H1 (cell line): ENCODE measurements at regions not wholly inside any gene's neighbourhood (a gene's known extent, or its start where the extent isn't known, plus 50 kb on each side); places are given as distances from the start of the nearest gene placed in this dataset.

Source experiments
- CTCF ChIA-PET: fragments of 300-600 bp; sonication (Branson Sonifier 250); formaldehyde crosslinking; loops from one replicate; lab custom pipeline; 2021; ENCODE audit not compliant: partially characterized antibody; lab: Charles Lee
- POLR2A ChIA-PET: fragments of 300-600 bp; sonication (Branson Sonifier 250); formaldehyde crosslinking; loops from one replicate; lab custom pipeline; 2021; ENCODE audit warnings: inconsistent platforms; ENCODE audit not compliant: partially characterized antibody; lab: Charles Lee
- DNase-seq, 2 experiments: peaks; one replicate each; pipeline versions ENCODE4 v3.0.0 to v3.0.0-alpha.2; 2010 to 2022; ENCODE audit warnings: low spot score in 2 of 2, low read depth in 1 of 2, mixed read lengths in 1 of 2
- FAIRE-seq: peaks from 2 replicates; lab custom pipeline; 2011; peaks lifted over from hg19 to GRCh38; lab: Jason Lieb, UNC
- H2AFZ ChIP-seq: 2 replicates; pipeline ENCODE4 v1.8.1; 2012; ENCODE audit warnings: low read length, inconsistent platforms
- H2AK5ac ChIP-seq: 2 replicates; pipeline ENCODE4 v1.6.1; 2013; ENCODE audit warnings: low read depth, low read length
- H2BK120ac ChIP-seq: replicated peaks from 2 replicates; pipeline ENCODE3; 2013; ENCODE audit warnings: low read depth, low read length, inconsistent platforms
- H2BK12ac ChIP-seq: 2 replicates; pipeline ENCODE4 v1.6.1; 2013; ENCODE audit warnings: low read depth, low read length
- H2BK15ac ChIP-seq: 2 replicates; pipeline ENCODE4 v1.6.1; 2013; ENCODE audit warnings: low read length
- H2BK20ac ChIP-seq: 2 replicates; pipeline ENCODE4 v1.6.1; 2013; ENCODE audit warnings: low read length
- H2BK5ac ChIP-seq: 2 replicates; pipeline ENCODE4 v1.6.1; 2013; ENCODE audit warnings: low read depth, low read length
- H3K14ac ChIP-seq: 2 replicates; pipeline ENCODE4 v1.6.1; 2013; ENCODE audit warnings: inconsistent platforms; ENCODE audit not compliant: insufficient read length
- H3K18ac ChIP-seq: 2 replicates; pipeline ENCODE4 v1.6.1; 2013; ENCODE audit warnings: low read length; ENCODE audit errors: extremely low read depth
- H3K23ac ChIP-seq: 2 replicates; pipeline ENCODE4 v1.6.1; 2013; ENCODE audit warnings: inconsistent platforms; ENCODE audit not compliant: insufficient read length
- H3K23me2 ChIP-seq: 2 replicates; pipeline ENCODE4 v1.6.1; 2013; ENCODE audit warnings: low read depth, low read length
- H3K27ac ChIP-seq: 2 replicates; pipeline ENCODE4 v1.6.1; 2011; ENCODE audit warnings: low read depth, low read length, inconsistent platforms
- H3K27me3 ChIP-seq, 4 experiments: replicated peaks in 1 of 4; 1 replicate in 1 of 4; 2 replicates in 3 of 4; pipeline versions ENCODE4 v1.6.1 to v1.8.1; 2011 to 2013; ENCODE audit warnings: low read length in 3 of 4, mild to moderate bottlenecking in 3 of 4, inconsistent platforms in 2 of 4, mixed read lengths in 2 of 4, moderate library complexity in 1 of 4; ENCODE audit not compliant: control insufficient read depth in 3 of 4, insufficient read depth in 3 of 4; ENCODE audit errors: extremely low read depth in 1 of 4
- H3K36me3 ChIP-seq, 4 experiments: 2 replicates each; pipeline versions ENCODE4 v1.6.1 to v1.8.1; 2011 to 2013; ENCODE audit warnings: mild to moderate bottlenecking in 4 of 4, low read length in 3 of 4, moderate library complexity in 2 of 4, control low read depth in 1 of 4, inconsistent platforms in 1 of 4; ENCODE audit not compliant: insufficient read depth in 4 of 4, control insufficient read depth in 2 of 4
- H3K4ac ChIP-seq: replicated peaks from 2 replicates; pipeline ENCODE3; 2013; ENCODE audit warnings: low read length, low read depth, mixed read lengths, inconsistent platforms; ENCODE audit not compliant: insufficient read length
- H3K4me1 ChIP-seq, 4 experiments: replicated peaks in 1 of 4; 1 replicate in 1 of 4; 2 replicates in 3 of 4; pipeline versions ENCODE4 v1.6.1 to v1.8.1; 2011 to 2013; ENCODE audit warnings: low read length in 3 of 4, inconsistent platforms in 2 of 4, mixed read lengths in 1 of 4; ENCODE audit not compliant: insufficient read depth in 4 of 4, control insufficient read depth in 3 of 4
- H3K4me2 ChIP-seq, 2 experiments: 2 replicates each; pipeline versions ENCODE4 v1.6.1 to v1.8.1; 2011 to 2013; ENCODE audit warnings: low read depth in 2 of 2, low read length in 2 of 2, control low read depth in 1 of 2, inconsistent platforms in 1 of 2, mild to moderate bottlenecking in 1 of 2; ENCODE audit not compliant: insufficient read depth in 1 of 2
- H3K4me3 ChIP-seq, 4 experiments: fragments of 200-600, 300-600 bp in 1 of 4; sonication (generic), shearing (Covaris generic), sonication (Bioruptor Twin) in 1 of 4; 2 replicates each; pipeline versions ENCODE4 v1.5.1 to v1.8.1; 2011 to 2016; ENCODE audit warnings: low read length in 4 of 4, low read depth in 3 of 4, control low read depth in 2 of 4, inconsistent platforms in 2 of 4, mild to moderate bottlenecking in 2 of 4, mixed read lengths in 1 of 4, moderate library complexity in 1 of 4; ENCODE audit not compliant: insufficient read depth in 2 of 4; ENCODE audit errors: extremely low read depth in 1 of 4
- H3K56ac ChIP-seq: replicated peaks from 2 replicates; pipeline ENCODE3; 2013; ENCODE audit warnings: low read depth, mild to moderate bottlenecking, mixed read lengths, low read length, inconsistent platforms; ENCODE audit not compliant: insufficient read length
- H3K79me1 ChIP-seq: 2 replicates; pipeline ENCODE4 v1.6.1; 2013; ENCODE audit warnings: low read depth, low read length, control low read depth
- H3K79me2 ChIP-seq, 2 experiments: 2 replicates each; pipeline versions ENCODE4 v1.6.1 to v1.8.1; 2012 to 2013; ENCODE audit warnings: low read length in 2 of 2, mild to moderate bottlenecking in 2 of 2, inconsistent platforms in 1 of 2; ENCODE audit not compliant: insufficient read depth in 2 of 2, control insufficient read depth in 1 of 2
- H3K9ac ChIP-seq, 4 experiments: replicated peaks in 1 of 4; 1 replicate in 1 of 4; 2 replicates in 3 of 4; pipeline versions ENCODE4 v1.6.1 to v1.8.1; 2011 to 2013; ENCODE audit warnings: low read depth in 3 of 4, low read length in 3 of 4, control low read depth in 2 of 4, mild to moderate bottlenecking in 2 of 4, moderate library complexity in 2 of 4, inconsistent platforms in 1 of 4; ENCODE audit errors: extremely low read depth in 1 of 4
- H3K9me3 ChIP-seq, 2 experiments: 2 replicates each; pipeline versions ENCODE4 v1.6.1 to v1.8.1; 2012 to 2013; ENCODE audit warnings: mild to moderate bottlenecking in 2 of 2, moderate library complexity in 2 of 2, control low read depth in 1 of 2, inconsistent platforms in 1 of 2, low read depth in 1 of 2, low read length in 1 of 2, mixed read lengths in 1 of 2; ENCODE audit not compliant: insufficient read depth in 2 of 2
- H4K20me1 ChIP-seq, 2 experiments: replicated peaks in 1 of 2; 2 replicates each; pipeline versions ENCODE3 to v1.8.1; 2011 to 2013; ENCODE audit warnings: inconsistent platforms in 2 of 2, low read length in 2 of 2, mild to moderate bottlenecking in 1 of 2; ENCODE audit not compliant: insufficient read depth in 2 of 2, control insufficient read depth in 1 of 2
- H4K5ac ChIP-seq: 2 replicates; pipeline ENCODE4 v1.6.1; 2013; ENCODE audit warnings: low read length, low read depth, mixed read lengths, inconsistent platforms; ENCODE audit not compliant: insufficient read length
- H4K8ac ChIP-seq: 2 replicates; pipeline ENCODE4 v1.8.0; 2013; ENCODE audit warnings: mild to moderate bottlenecking, moderate library complexity, low read length, inconsistent platforms; ENCODE audit not compliant: insufficient read depth; ENCODE audit errors: extremely low read depth
- H4K91ac ChIP-seq: replicated peaks from 2 replicates; pipeline ENCODE3; 2013; ENCODE audit warnings: low read length, mixed read lengths, inconsistent platforms; ENCODE audit not compliant: insufficient read length
- WGBS, 2 experiments: shearing (Covaris generic) in 1 of 2; methylation state at CpG; one replicate each; pipeline versions ENCODE4 v1.1.6 to v1.1.7; 2013 to 2015; ENCODE audit warnings: low lambda C conversion rate in 2 of 2, mixed read lengths in 2 of 2, inconsistent platforms in 1 of 2, low coverage in 1 of 2, missing lambda C conversion rate in 1 of 2; ENCODE audit not compliant: insufficient replicate concordance in 2 of 2, insufficient coverage in 1 of 2, insufficient read length in 1 of 2; ENCODE audit errors: extremely low coverage in 1 of 2, missing lambda C conversion rate in 1 of 2; 5-methylcytosine and 5-hydroxymethylcytosine counted together

DNA sequence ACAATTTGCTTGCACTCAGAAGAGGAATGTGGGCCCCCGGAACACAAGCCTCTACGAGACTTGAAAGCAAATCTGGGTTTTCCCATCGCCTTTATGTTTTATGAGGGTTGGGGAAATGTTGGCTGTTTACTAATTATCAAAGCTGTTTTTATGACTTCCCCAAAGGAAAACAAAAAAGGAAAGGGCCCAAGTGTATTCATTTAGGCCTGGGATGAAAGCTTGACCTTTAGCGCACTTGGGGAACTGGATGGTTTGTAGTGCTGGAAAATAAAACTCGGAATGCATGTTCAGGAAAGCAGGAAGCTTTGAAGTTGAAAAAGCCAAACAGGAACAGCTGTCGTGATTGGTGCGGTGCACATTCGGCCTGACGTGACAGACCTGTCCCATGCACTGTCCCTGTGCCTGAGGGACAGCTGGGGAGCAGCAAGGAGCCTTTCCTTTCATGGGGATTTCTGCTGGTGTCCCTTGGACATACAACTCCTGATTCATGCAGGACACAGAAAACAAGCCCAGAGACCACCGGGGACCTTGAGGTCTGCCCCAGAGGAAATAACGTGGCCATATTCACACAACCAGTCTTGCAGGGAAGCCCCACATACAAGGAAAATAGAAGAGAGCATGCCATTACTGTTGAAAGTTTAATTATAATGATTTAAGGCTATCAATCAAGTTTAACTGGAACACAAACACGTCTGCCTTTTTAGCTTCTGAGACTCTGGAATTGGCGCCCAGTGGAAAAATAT, 169.7 kb upstream of the APCDD1 start:
- Histone ChIP-seq H3K56ac (no peak overlapping the region), H3K4me2 (no peak overlapping the region), H3K4me1 (peaks cover 0 to 6% (median 0%) of the 10 kb centered on the region in 4 experiments; a peak in 2 of 7 replicates), H3K23ac (no peak overlapping the region), H3K9me3 (peaks cover 7 to 8% of the 10 kb centered on the region in 2 experiments), H3K4ac (no peak overlapping the region), H3K23me2 (no peaks in the 10 kb centered on the region), H3K36me3 (no peaks in the 10 kb centered on the region), H3K9ac (no peak overlapping the region), H3K79me2 (no peaks in the 10 kb centered on the region), H2BK15ac (no peak overlapping the region), H3K79me1 (no peaks in the 10 kb centered on the region), H4K20me1 (no peaks in the 10 kb centered on the region), H2BK12ac (no peak overlapping the region), H3K14ac (no peak overlapping the region), H2AFZ (no peak overlapping the region), H2BK20ac (no peak overlapping the region), H3K4me3 (no peak overlapping the region), H2BK5ac (no peak overlapping the region), H4K8ac (no peak overlapping the region), H4K91ac (no peak overlapping the region), H3K27me3 (no peaks in the 10 kb centered on the region), H2BK120ac (no peak overlapping the region), H4K5ac (no peak overlapping the region), H2AK5ac (no peak overlapping the region), H3K18ac (no peak overlapping the region), H3K27ac (no peak overlapping the region)
- 89% methylated on average over 13 of the region's 13 CpGs; no CpG with 5 or more reads in 1 of the 2 experiments for WGBS, 2 experiments
- CTCF ChIA-PET = interaction anchor here (0.9 to 1.1 kb wide), 2 partner anchors 14 to 28 kb away, joined by 3 read pairs; no protein-coding TSS in a partner anchor
- FAIRE-seq (no peak), DNase-seq (no peak)
- POLR2A ChIA-PET = interaction anchor here (1.4 kb wide), 1 partner anchor 9 kb away, joined by 3 read pairs; no protein-coding TSS in a partner anchor
